Fibroblast of skin of scalp (primary cell): ENCODE measurements at regions not wholly inside any gene's neighbourhood (a gene's known extent, or its start where the extent isn't known, plus 50 kb on each side); places are given as distances from the start of the nearest gene placed in this dataset.
"Not testable (repeated sequence)": the region's sequence is repeated elsewhere in the genome, so short reads cannot be mapped to it uniquely, and the experiment has no call there.

Experiments
- DNase-seq: peaks from one replicate; pipeline ENCODE4 v3.0.0-alpha.2; 2013

DNA sequence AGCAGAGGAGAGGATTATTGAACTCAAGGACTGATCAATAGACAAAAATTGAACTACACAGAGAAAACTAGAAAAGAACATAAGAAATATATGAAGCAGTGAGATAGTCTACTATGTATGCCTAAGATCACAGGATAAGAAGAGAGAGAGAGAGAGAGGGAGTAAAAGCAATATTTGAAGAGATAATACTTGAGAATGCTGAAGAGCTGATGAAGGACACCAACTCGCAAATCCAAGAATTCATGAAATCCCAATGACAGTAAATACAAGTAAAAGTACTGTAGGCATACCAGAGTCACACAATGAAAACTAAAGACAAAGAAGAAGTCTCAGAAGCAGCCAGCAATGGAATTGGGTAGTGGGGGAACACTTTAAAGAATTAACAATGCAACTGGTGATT is 260.1 kb upstream of the SPAG17 start:
- no peak for DNase-seq

GRCh38 chr1:118442214-118442613 is 257.2 kb upstream of the SPAG17 start:
- DNase-seq = no peak

DNA sequence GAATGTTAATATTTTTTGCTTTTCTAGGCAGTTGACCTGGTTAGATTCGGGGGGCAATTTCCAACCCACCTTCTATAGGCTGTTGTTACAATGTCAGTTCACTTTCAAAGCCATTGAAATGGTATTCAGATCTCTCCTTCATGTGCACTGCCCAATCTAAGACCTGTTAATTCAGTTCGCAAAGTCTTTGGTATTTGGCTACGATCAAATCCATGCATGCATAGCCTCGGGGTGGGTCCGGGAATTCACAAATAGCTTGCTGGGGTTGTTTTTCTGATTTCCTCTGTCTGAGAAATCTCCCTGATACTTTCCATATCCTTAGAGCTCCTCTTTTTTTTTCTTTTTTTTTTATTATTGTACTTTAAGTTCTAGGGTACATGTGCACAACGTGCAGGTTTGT is 252.6 kb upstream of the SPAG17 start:
- DNase-seq = no peak

GRCh38 chr1:118429856-118430255 is 244.8 kb upstream of the SPAG17 start:
- no peak for DNase-seq

- DNase-seq = no peak
Measured at GRCh38 chr1:118421868-118422350, 236.9 kb upstream of the SPAG17 start.

DNA sequence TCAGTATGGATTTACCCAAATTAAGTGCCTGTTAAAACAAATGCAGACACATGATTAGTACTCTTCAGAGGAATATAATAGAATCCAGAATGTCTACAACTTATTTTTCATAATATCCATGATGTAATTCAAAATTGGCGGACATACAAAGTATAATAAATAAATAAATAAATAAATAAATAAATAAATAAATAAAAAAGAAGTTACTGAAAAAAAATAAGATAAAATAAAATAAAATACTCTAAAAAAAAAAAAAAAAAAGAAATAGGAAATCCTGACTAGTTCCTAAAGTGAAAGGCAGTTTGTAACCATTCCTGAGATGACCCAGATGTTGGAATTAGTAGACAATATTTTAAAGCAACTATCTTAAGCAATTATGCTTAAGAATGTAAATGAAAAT is 219.0 kb upstream of the SPAG17 start:
- DNase-seq = no peak

DNA sequence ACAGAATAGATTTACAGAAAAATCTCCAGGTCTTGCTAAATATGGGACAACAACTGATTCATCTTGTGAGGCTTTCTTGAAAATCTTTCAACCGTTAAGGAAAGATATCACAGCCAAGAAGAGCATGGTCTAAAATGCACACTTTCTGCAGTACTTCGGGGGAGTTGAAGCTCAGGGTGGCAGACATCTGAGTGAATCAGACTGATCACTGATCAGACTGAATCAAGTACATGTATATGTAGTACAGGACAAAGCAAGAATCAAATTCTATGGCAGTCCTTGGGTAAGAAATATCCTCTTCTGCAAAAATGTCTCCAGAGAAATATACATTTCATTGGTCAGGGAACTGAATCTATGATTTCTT is 212.4 kb upstream of the SPAG17 start:
- no peak for DNase-seq

DNA sequence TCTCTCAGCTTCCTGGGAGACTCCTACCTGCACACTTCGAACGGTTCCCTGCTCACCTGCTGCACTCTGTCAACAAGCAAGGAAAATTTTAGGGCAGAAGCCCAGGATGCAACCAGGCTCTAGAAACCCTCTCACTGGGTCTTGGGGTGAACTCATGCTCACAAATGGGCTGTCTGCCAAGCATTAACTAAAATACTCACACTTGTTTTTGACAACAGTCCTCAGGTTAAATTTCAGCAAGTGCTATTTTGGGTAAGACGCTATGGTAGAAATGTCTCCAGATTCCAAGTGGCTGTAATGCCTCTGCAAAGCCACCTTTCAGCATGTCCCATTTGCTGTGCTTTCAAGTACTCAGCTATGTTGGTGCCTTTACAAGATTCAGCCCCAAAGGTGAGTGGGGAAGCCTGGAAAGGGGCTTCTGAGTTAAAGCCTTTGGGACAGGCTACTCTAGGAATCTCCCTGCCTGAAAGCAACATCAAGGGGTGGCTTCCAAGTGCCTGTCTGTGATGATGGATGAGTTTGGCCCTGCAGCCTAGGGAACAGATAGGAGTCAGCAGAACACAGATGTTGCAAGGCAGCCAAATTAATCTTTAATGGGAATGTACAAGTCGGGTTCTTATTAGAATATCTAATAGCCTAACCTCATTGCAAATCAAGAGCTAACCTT is 211.9 kb upstream of the SPAG17 start:
- no peak for DNase-seq

DNA sequence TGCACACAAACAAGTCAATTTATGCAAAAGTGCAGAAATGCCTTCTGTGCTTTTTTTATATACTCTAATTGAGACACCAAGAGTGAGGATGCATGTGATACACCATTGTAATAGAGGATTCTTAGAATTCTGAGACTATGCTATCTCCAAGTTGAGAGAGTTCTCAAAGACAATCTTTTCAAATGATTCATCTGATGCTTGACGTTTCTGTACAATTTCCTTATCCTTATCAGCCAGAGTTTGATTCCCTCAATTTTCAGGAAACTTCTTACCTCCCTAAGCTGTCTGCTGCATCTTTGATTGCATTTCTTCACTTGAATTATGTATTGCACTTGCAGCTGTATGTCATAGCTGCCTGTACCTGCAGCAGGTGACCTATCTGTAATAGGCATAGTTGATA is 211.3 kb upstream of the SPAG17 start:
- no peak for DNase-seq

GRCh38 chr1:118395430-118395991 is 210.5 kb upstream of the SPAG17 start:
- DNase-seq = no peak

DNA sequence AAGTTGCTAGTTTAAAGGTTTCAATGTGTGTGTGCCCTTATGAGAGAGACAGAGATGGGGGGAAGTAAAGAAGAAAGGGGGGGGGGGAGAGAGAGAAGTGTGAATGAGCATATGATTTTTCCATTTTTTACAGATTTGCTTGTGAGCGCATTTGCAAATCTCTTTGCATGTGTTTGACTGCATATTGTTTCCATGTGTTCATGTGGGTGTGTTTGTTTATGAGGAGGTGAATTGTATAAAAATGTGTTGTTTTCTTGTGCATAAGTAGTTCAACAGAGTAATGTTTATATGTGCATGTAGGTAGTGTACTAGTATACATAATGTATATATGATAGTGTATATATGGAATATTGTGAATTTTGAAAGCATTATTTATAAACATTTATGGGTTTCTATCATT is 205.9 kb upstream of the SPAG17 start:
- no peak for DNase-seq

DNA sequence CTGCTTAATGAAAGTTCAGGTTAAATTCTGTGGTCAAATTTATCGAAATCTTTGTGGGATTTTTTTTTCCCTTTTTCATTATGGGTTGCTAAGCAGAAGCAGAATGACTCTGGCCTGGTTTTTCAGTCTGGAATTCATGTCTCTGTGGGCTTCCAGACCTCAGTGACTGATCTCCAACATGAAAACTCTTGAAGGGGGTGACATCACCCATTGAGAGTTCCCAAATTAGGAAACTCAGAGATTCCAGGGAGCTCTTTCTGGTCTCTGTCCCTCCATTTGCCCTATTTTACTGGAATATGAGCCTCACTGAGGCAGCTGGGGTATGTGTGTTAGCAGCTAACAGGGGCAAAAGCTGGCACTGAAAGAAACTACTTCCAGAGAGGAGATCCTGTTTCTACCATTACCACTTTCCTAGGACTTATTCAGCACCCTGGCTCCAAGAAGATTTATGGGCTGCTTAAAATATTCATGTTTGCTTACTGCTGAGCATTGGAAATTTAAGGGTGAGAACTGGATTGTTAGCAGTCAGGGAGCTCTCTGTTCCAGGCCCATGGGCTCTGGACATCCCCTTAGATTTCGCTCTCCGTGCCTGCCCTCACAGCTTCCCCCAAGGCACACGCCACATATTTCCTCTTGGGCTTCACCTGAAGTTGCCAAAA is 203.4 kb upstream of the SPAG17 start:
- DNase-seq = peak; percentile 76

DNA sequence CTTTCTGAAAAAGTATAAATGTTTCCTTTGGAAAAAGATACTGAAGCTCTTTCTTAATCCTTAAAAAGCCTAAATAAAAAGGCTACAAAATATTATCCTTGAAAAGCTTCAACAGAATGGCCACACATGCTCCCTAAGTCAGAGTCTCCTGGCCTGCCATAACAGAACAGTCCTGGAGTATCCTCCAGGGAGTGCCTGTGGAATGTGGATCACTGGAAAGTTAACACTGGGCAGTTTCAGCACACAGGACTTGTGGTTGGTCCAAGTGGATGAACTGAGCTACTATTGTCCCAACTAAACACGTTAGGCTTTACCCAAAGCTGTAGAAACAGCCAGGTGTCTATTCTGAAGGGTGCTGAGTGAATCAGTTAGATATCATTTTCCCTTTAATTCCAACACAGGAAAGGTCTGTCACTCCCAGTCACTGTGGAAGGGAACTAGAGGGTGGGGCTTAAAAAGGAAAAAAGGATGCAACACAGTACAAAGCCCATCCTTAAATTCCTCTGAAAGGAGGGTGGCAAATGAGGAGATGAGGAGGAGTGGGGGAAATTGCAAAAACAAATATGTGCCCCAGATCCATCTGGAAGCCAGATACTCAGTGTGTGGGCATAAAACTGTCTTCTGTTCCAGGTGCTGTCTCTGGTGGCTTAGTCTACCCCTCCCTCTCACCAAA is 196.3 kb upstream of the SPAG17 start:
- peak; percentile 58 for DNase-seq

DNA sequence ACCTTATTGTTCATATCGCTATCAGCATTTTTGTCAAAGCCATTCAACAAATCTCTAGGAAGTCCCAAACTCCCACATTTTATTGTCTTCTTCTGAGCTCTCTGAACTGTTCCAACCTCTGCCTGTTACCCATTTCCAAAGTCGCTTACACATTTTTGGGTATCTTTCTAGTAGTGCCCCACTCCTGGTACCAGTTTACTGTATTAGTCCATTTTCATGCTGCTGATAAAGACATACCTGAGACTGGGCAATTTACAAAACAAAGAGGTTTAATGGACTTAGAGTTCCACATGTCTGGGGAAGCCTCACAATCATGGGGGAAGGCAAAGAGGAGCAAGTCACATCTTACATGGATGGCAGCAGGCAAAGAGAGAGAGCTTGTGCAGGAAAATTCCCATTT is 192.2 kb upstream of the SPAG17 start:
- DNase-seq = not testable (repeated sequence)

DNA sequence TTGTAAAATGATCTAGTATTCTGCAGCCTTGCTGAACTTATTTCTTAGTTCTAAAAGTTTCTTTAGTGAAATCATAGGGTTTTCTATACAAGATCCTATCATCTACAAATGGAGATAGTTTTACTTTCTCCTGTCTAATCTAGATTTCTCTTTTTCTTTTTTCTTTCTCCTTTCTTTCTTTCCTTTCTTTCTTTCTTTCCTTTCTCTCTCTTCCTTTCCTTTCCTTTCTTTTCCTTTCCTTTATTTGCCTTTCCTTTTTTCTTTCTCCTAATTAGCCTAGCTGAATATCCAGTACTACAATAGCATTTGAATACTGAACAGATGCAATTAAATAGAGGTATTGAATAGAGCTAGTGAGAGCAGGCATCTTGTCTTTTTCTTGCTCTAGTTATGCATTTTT is 186.6 kb upstream of the SPAG17 start:
- no peak for DNase-seq

DNA sequence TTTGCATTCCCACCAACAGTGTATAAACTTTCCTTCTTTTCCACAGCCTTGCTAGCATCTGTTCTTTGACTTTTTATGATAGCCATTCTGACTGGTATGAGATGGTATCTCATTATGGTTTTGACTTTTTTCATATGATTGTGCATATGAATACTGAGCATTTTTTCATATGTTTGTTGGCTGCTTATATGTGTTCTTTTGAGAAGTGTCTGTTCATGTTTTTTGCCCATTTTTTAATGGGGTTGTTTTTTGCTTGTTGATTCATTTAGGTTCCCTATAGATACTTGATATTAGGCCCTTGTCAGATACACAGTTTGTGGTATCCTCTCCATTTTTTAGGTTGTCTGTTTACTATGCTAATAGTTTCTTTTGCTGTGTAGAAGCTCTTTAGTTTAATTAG is 185.8 kb upstream of the SPAG17 start:
- DNase-seq = no peak

GRCh38 chr1:118366286-118366685 is 181.3 kb upstream of the SPAG17 start:
- peak; percentile 75 for DNase-seq

DNA sequence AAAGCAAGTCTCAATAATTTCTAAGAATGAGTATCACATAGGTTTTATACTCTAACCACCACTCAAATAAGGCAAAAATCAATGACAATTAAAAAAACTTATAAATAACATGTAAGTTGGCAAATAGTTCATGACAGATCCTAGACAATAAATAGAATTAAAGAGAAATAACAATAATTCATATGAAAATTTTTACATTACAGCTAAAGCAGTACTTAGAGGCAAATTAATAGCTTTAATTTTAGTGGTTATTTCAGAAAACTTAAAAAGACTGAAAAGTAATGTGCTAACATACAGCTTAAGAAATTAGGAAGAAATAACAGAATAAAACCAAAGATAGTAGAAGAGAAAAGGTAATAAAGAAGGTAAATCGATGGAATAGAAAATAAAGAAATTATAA is 179.9 kb upstream of the SPAG17 start:
- DNase-seq = no peak

DNA sequence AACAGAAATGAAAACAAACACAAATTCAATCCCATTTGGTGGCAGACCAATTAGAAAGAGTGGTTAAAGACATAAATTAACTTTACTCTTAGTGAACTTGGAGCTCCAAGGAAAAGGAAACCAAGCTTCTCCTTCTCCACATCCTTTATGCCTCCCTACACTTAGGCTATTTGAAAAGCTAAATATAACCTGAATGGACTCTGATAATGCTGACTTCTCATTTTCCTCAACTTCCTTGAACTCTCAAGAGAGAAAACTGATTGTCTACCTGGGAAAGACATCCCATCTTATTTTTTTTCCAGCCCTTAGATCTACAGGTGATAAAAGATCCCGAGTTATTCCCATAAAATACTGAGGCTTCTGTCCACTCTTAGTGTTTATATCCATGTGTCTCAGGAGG is 178.4 kb upstream of the SPAG17 start:
- no peak for DNase-seq

GRCh38 chr1:118360817-118361216 is 175.8 kb upstream of the SPAG17 start:
- peak; percentile 88 for DNase-seq

DNA sequence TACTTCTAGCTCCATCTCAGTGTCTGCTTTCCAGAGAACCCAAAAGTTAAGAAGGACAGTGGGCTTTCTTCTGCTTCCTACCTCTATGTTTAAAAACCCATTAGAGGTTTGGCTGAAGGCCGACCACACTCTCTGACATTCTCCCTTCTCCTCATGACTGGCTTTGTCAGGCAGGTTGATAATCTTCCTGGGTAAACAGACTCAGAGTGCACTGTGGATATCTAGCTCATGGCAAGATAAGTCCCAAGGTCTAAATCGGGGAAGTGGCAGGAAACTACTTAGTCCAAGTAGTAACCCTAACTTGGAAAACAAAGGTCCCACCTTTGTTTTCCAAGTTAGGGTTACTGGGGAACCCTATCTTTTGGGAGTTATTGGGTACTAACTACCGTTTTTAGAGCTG is 161.9 kb upstream of the SPAG17 start:
- no peak for DNase-seq

GRCh38 chr1:118340928-118341910 is 156.2 kb upstream of the SPAG17 start:
- DNase-seq = peak; percentile 42
